ENCODE measurements at regions not wholly inside any gene's neighbourhood (a gene's known extent, or its start where the extent isn't known, plus 50 kb on each side); places are given as distances from the start of the nearest gene placed in this dataset.

GRCh38 chr20:22511943-22512910, 72.1 kb downstream of the FOXA2 start:
- no peak for TF ChIP-seq EZH2phosphoT487 (IDR thresholded peaks at IDR 0.05; ENCODE audit: borderline replicate concordance)
- TF ChIP-seq, protein P1, sequence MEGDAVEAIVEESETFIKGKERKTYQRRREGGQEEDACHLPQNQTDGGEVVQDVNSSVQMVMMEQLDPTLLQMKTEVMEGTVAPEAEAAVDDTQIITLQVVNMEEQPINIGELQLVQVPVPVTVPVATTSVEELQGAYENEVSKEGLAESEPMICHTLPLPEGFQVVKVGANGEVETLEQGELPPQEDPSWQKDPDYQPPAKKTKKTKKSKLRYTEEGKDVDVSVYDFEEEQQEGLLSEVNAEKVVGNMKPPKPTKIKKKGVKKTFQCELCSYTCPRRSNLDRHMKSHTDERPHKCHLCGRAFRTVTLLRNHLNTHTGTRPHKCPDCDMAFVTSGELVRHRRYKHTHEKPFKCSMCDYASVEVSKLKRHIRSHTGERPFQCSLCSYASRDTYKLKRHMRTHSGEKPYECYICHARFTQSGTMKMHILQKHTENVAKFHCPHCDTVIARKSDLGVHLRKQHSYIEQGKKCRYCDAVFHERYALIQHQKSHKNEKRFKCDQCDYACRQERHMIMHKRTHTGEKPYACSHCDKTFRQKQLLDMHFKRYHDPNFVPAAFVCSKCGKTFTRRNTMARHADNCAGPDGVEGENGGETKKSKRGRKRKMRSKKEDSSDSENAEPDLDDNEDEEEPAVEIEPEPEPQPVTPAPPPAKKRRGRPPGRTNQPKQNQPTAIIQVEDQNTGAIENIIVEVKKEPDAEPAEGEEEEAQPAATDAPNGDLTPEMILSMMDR (conservative IDR thresholded peaks at IDR 0.05; ENCODE audit: low read length): no peak
- Histone ChIP-seq H4K20me1 (ENCODE audit: insufficient read depth, low read length, poor library complexity, severe bottlenecking) (no peaks in the 10 kb centered on the region), H3K9me2 (replicated peaks; ENCODE audit: low read depth, low read length) (no peaks in the 10 kb centered on the region), H3K4me3 (ENCODE audit: low read length, poor library complexity, severe bottlenecking) (no peak overlapping the region), H3K9me3 (ENCODE audit: insufficient read depth, low read depth, low read length) (no peaks in the 10 kb centered on the region), H3K27me3 (ENCODE audit: insufficient read depth, low read length, poor library complexity, severe bottlenecking) (no peaks in the 10 kb centered on the region), H3K36me3 (ENCODE audit: insufficient read depth, low read length) (no peaks in the 10 kb centered on the region), H3F3A (ENCODE audit: low read depth) (no peaks in the 10 kb centered on the region), H3K9ac (ENCODE audit: low read depth, low read length, poor library complexity, severe bottlenecking) (no peak overlapping the region), H2AFZ (ENCODE audit: low read length) (no peak overlapping the region), H3K79me2 (ENCODE audit: insufficient read depth, low read length) (no peaks in the 10 kb centered on the region), H3K4me1 (ENCODE audit: insufficient read depth, low read length, poor library complexity, severe bottlenecking) (no peaks in the 10 kb centered on the region), H3K4me2 (ENCODE audit: low read depth, low read length, poor library complexity, severe bottlenecking) (no peak overlapping the region)

- H3K27me3 ChIP-seq (ENCODE audit: insufficient read depth, low read length, poor library complexity, severe bottlenecking): no peaks in the 10 kb centered on the region
- TF ChIP-seq, protein P1 (conservative IDR thresholded peaks at IDR 0.05; ENCODE audit: low read length): no peak
- no peak for TF ChIP-seq EZH2phosphoT487 (IDR thresholded peaks at IDR 0.05; ENCODE audit: borderline replicate concordance)
- H2AFZ ChIP-seq (ENCODE audit: low read length): no peak overlapping the region
- H4K20me1 ChIP-seq (ENCODE audit: insufficient read depth, low read length, poor library complexity, severe bottlenecking): no peaks in the 10 kb centered on the region
- H3K4me1 ChIP-seq (ENCODE audit: insufficient read depth, low read length, poor library complexity, severe bottlenecking): no peaks in the 10 kb centered on the region
- no peaks in the 10 kb centered on the region for H3K36me3 ChIP-seq (ENCODE audit: insufficient read depth, low read length)
- no peaks in the 10 kb centered on the region for H3K9me3 ChIP-seq (ENCODE audit: insufficient read depth, low read depth, low read length)
- H3K4me3 ChIP-seq (ENCODE audit: low read length, poor library complexity, severe bottlenecking): no peak overlapping the region
- H3K9ac ChIP-seq (ENCODE audit: low read depth, low read length, poor library complexity, severe bottlenecking): no peak overlapping the region
- H3K4me2 ChIP-seq (ENCODE audit: low read depth, low read length, poor library complexity, severe bottlenecking): no peak overlapping the region
- no peaks in the 10 kb centered on the region for H3K79me2 ChIP-seq (ENCODE audit: insufficient read depth, low read length)
- H3F3A ChIP-seq (ENCODE audit: low read depth): no peaks in the 10 kb centered on the region
- no peaks in the 10 kb centered on the region for H3K9me2 ChIP-seq (replicated peaks; ENCODE audit: low read depth, low read length)
Observed at GRCh38 chr20:22509843-22510147, 74.6 kb downstream of the FOXA2 start.

GRCh38 chr20:22509090-22509842, 75.1 kb downstream of the FOXA2 start:
- Histone ChIP-seq H4K20me1 (ENCODE audit: insufficient read depth, low read length, poor library complexity, severe bottlenecking) (no peaks in the 10 kb centered on the region), H3K9ac (ENCODE audit: low read depth, low read length, poor library complexity, severe bottlenecking) (no peak overlapping the region), H3K4me2 (ENCODE audit: low read depth, low read length, poor library complexity, severe bottlenecking) (no peak overlapping the region), H3K9me2 (replicated peaks; ENCODE audit: low read depth, low read length) (no peaks in the 10 kb centered on the region), H3F3A (ENCODE audit: low read depth) (no peaks in the 10 kb centered on the region), H3K27me3 (ENCODE audit: insufficient read depth, low read length, poor library complexity, severe bottlenecking) (no peaks in the 10 kb centered on the region), H3K4me1 (ENCODE audit: insufficient read depth, low read length, poor library complexity, severe bottlenecking) (no peaks in the 10 kb centered on the region), H3K9me3 (ENCODE audit: insufficient read depth, low read depth, low read length) (no peaks in the 10 kb centered on the region), H3K79me2 (ENCODE audit: insufficient read depth, low read length) (no peaks in the 10 kb centered on the region), H3K4me3 (ENCODE audit: low read length, poor library complexity, severe bottlenecking) (no peak overlapping the region), H2AFZ (ENCODE audit: low read length) (no peak overlapping the region), H3K36me3 (ENCODE audit: insufficient read depth, low read length) (no peaks in the 10 kb centered on the region)
- TF ChIP-seq, protein P1 (conservative IDR thresholded peaks at IDR 0.05; ENCODE audit: low read length): no peak
- TF ChIP-seq EZH2phosphoT487 (IDR thresholded peaks at IDR 0.05; ENCODE audit: borderline replicate concordance): no peak

Measured in Loucy (cell line).